ENCODE measurements at regions not wholly inside any gene's neighbourhood (a gene's known extent, or its start where the extent isn't known, plus 50 kb on each side); places are given as distances from the start of the nearest gene placed in this dataset.
A peak's percentile ranks its signal among the peaks of the same experiment; 100 is the strongest.

DNA sequence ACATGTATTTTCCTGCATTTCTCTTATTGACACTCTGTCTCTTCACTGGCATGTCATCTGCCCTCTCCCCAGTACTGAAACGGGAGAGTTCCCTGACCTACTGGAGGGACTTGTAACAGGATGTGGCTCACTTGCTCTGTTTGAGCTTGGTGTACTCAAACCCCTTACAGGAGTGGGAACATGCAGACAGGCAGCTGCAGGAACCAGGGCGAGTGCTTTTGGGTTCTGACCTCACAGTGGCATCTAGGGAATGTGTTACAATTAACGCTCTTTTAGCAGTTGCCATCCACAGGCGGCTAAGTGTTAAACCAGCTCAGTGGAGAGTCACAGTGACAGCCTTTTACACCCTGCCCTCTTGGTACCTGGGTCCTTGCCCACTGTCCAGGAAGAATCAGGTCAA is 300.3 kb upstream of the GRAMD2B start:
- Histone ChIP-seq H3K79me2 (ENCODE audit: control insufficient read depth, insufficient read depth, low read length) (no peaks in the 10 kb centered on the region), H3K27me3 (ENCODE audit: control insufficient read depth in 2 of 2, insufficient read depth in 2 of 2, low read length in 2 of 2) (no peaks in the 10 kb centered on the region), H3K36me3 (ENCODE audit: control insufficient read depth in 2 of 2, extremely low read depth in 1 of 2, insufficient read depth in 2 of 2, low read length in 2 of 2) (no peaks in the 10 kb centered on the region), H3K4me3 (replicated peaks in 1 of 3; ENCODE audit: insufficient read depth in 1 of 3, low read depth in 1 of 3, low read length in 3 of 3) (no peak overlapping the region), H4K20me1 (replicated peaks; ENCODE audit: control insufficient read depth, extremely low read depth, insufficient read depth, low read length) (no peaks in the 10 kb centered on the region), H3K4me1 (ENCODE audit: control insufficient read depth, extremely low read depth, insufficient read depth, low read length) (peaks cover 7% of the 10 kb centered on the region), H2AFZ (ENCODE audit: low read depth, low read length) (no peak overlapping the region), H3K9me3 (replicated peaks; ENCODE audit: control insufficient read depth, insufficient read depth, low read length) (no peaks in the 10 kb centered on the region), H3K27ac (ENCODE audit: insufficient read depth, low read depth, low read length) (no peak overlapping the region), H3K4me2 (ENCODE audit: insufficient read depth, low read length) (no peak overlapping the region), H3K9ac (replicated peaks; ENCODE audit: extremely low read depth, insufficient read depth, low read length) (no peak overlapping the region), H3K9me1 (replicated peaks; ENCODE audit: control insufficient read depth, extremely low read depth, insufficient read depth, low read length) (no peaks in the 10 kb centered on the region)
- POLR2A ChIA-PET, result no interaction called here
- FAIRE-seq, result no peak
- TF ChIP-seq GATA2 (IDR thresholded peaks at IDR 0.05; ENCODE audit: insufficient read depth, insufficient read length, low read depth, low read length) (no peak), EZH2 (IDR thresholded peaks at IDR 0.05; ENCODE audit: borderline replicate concordance, low read depth, low read length, severe bottlenecking) (no peak), POLR2AphosphoS5 (IDR thresholded peaks at IDR 0.05; ENCODE audit: insufficient read depth, low read depth, low read length) (no peak)
- dilution Hi-C loops (cut with MboI; ENCODE audit: extremely low pct_ligation_motif_present, low sequenced_read_pairs), result no loop called here
- intact Hi-C loops (cut with micrococcal nuclease), result loop anchor here (10.0 kb wide), 1 partner anchor 182 kb away; no protein-coding TSS in a partner anchor
- DNase-seq (ENCODE audit: low read depth, low spot score), result no peak
- CTCF ChIA-PET, result no interaction called here
- BruUV-seq (replicated peaks), result no TSS peak

DNA sequence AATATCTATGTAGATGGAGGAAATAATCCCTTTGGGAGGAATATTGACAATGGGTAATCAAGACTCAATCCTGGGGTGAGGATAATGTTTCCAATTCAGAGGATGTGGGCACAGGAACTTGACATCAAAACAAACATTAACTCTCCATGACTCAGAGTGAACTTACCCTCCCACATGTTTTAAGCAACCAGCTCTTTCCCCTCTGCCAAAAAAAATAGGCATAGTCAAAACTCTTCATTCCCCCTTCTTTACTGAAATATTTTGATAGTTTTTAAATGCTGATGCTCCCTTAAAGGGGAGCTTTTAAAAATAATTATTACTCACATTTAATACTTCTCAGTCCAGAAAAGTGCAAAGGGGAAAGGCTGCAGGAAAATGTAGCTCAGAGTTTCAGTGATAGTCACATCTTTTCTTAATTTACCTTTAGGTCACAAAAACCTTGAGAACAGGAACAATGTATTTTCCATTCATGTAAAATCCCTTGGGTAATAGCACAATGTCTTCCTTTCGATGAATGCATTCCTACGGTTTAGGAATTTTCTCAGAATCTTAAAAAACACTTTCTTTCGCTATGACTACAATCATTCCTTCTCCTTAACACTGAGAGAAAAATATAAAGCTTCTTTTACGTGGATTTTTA is 298.4 kb upstream of the GRAMD2B start:
- H3K9ac ChIP-seq (replicated peaks; ENCODE audit: extremely low read depth, insufficient read depth, low read length), result no peak overlapping the region
- peaks cover 7% of the 10 kb centered on the region for H3K4me1 ChIP-seq (ENCODE audit: control insufficient read depth, extremely low read depth, insufficient read depth, low read length)
- no peak for DNase-seq (ENCODE audit: low read depth, low spot score)
- H3K4me2 ChIP-seq (ENCODE audit: insufficient read depth, low read length), result peak overlapping the region; percentile 17
- H3K4me3 ChIP-seq (replicated peaks in 1 of 3; ENCODE audit: insufficient read depth in 1 of 3, low read depth in 1 of 3, low read length in 3 of 3), result no peak overlapping the region
- H3K9me1 ChIP-seq (replicated peaks; ENCODE audit: control insufficient read depth, extremely low read depth, insufficient read depth, low read length), result no peaks in the 10 kb centered on the region
- H4K20me1 ChIP-seq (replicated peaks; ENCODE audit: control insufficient read depth, extremely low read depth, insufficient read depth, low read length), result no peaks in the 10 kb centered on the region
- intact Hi-C loops (cut with micrococcal nuclease), result loop anchor here (10.0 kb wide), 1 partner anchor 180 kb away; no protein-coding TSS in a partner anchor
- TF ChIP-seq MYC (IDR thresholded peaks at IDR 0.05; ENCODE audit: low read depth, low read length), result no peak
- TF ChIP-seq, protein P1, sequence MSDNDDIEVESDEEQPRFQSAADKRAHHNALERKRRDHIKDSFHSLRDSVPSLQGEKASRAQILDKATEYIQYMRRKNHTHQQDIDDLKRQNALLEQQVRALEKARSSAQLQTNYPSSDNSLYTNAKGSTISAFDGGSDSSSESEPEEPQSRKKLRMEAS (IDR thresholded peaks at IDR 0.05; ENCODE audit: insufficient read depth, insufficient read length), result no peak
- no peak for TF ChIP-seq POLR2A (IDR thresholded peaks at IDR 0.05; ENCODE audit: low read depth, low read length)
- TF ChIP-seq, protein P2, sequence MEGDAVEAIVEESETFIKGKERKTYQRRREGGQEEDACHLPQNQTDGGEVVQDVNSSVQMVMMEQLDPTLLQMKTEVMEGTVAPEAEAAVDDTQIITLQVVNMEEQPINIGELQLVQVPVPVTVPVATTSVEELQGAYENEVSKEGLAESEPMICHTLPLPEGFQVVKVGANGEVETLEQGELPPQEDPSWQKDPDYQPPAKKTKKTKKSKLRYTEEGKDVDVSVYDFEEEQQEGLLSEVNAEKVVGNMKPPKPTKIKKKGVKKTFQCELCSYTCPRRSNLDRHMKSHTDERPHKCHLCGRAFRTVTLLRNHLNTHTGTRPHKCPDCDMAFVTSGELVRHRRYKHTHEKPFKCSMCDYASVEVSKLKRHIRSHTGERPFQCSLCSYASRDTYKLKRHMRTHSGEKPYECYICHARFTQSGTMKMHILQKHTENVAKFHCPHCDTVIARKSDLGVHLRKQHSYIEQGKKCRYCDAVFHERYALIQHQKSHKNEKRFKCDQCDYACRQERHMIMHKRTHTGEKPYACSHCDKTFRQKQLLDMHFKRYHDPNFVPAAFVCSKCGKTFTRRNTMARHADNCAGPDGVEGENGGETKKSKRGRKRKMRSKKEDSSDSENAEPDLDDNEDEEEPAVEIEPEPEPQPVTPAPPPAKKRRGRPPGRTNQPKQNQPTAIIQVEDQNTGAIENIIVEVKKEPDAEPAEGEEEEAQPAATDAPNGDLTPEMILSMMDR (IDR thresholded peaks at IDR 0.05; ENCODE audit: extremely low read depth in 1 of 2, insufficient read depth in 1 of 2, low read depth in 1 of 2, low read length in 2 of 2), result no peak
- no peak for TF ChIP-seq JUN (IDR thresholded peaks at IDR 0.05; ENCODE audit: borderline replicate concordance, insufficient read depth, insufficient read length, low read depth)
- no peak for TF ChIP-seq EZH2 (IDR thresholded peaks at IDR 0.05; ENCODE audit: borderline replicate concordance, low read depth, low read length, severe bottlenecking)
- no peak for TF ChIP-seq FOS (IDR thresholded peaks at IDR 0.05; ENCODE audit: borderline replicate concordance, insufficient read depth, low read length)
- TF ChIP-seq GATA2 (IDR thresholded peaks at IDR 0.05; ENCODE audit: insufficient read depth, insufficient read length, low read depth, low read length), result no peak
- TF ChIP-seq POLR2AphosphoS5 (IDR thresholded peaks at IDR 0.05; ENCODE audit: insufficient read depth, low read depth, low read length), result no peak
- dilution Hi-C loops (cut with MboI; ENCODE audit: extremely low pct_ligation_motif_present, low sequenced_read_pairs), result no loop called here
- CTCF ChIA-PET, result interaction anchor here (0.6 to 1.0 kb wide), 2 partner anchors 24 to 80 kb away, joined by 3 read pairs; no protein-coding TSS in a partner anchor
- POLR2A ChIA-PET, result no interaction called here
- no peaks in the 10 kb centered on the region for H3K9me3 ChIP-seq (replicated peaks; ENCODE audit: control insufficient read depth, insufficient read depth, low read length)
- no peaks in the 10 kb centered on the region for H3K79me2 ChIP-seq (ENCODE audit: control insufficient read depth, insufficient read depth, low read length)
- H3K27ac ChIP-seq (ENCODE audit: insufficient read depth, low read depth, low read length), result no peak overlapping the region
- no peaks in the 10 kb centered on the region for H3K27me3 ChIP-seq (ENCODE audit: control insufficient read depth in 2 of 2, insufficient read depth in 2 of 2, low read length in 2 of 2)
- BruUV-seq (replicated peaks), result no TSS peak
- H2AFZ ChIP-seq (ENCODE audit: low read depth, low read length), result no peak overlapping the region
- no peaks in the 10 kb centered on the region for H3K36me3 ChIP-seq (ENCODE audit: control insufficient read depth in 2 of 2, extremely low read depth in 1 of 2, insufficient read depth in 2 of 2, low read length in 2 of 2)
- FAIRE-seq, result no peak

Measured in endothelial cell of umbilical vein (primary cell).